ENCODE measurements at regions not wholly inside any gene's neighbourhood (a gene's known extent, or its start where the extent isn't known, plus 50 kb on each side); places are given as distances from the start of the nearest gene placed in this dataset.

DNA sequence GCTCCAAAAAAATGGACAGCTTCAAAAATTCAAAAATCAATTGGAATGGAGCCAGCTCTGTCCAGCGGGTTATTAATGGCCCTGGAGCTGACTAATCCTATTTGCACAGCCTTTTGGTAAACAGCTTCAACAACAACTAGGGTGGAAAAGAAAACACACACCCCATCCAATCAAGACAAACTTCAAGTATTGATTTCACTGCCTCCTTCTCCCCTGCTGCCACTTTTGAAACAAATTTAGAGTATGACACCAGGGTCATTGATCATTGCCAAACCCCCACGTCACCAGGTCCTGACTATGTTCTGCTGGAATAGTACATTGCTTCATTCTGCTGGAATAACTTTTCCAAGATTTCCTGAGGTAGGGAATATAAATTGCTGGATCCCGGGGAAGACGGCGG is 56.8 kb upstream of the GTF3A start:
- Histone ChIP-seq H3K4me1 (ENCODE audit: low read depth, poor library complexity, severe bottlenecking) (no peaks in the 10 kb centered on the region), H3K9ac (no peak overlapping the region), H4K20me1 (ENCODE audit: insufficient read depth) (no peaks in the 10 kb centered on the region), H2AFZ (ENCODE audit: low read depth) (no peak overlapping the region), H3K4me3 (IDR thresholded peaks at IDR 0.05; ENCODE audit: insufficient read depth, low read depth, low read length) (no peak overlapping the region), H3K79me2 (ENCODE audit: insufficient read depth, low read depth) (no peaks in the 10 kb centered on the region), H3K27me3 (ENCODE audit: insufficient read depth, low read depth) (no peaks in the 10 kb centered on the region), H3K4me2 (no peak overlapping the region), H3K27ac (no peak overlapping the region), H3K36me3 (ENCODE audit: insufficient read depth) (no peaks in the 10 kb centered on the region)
- TF ChIP-seq, protein P1, sequence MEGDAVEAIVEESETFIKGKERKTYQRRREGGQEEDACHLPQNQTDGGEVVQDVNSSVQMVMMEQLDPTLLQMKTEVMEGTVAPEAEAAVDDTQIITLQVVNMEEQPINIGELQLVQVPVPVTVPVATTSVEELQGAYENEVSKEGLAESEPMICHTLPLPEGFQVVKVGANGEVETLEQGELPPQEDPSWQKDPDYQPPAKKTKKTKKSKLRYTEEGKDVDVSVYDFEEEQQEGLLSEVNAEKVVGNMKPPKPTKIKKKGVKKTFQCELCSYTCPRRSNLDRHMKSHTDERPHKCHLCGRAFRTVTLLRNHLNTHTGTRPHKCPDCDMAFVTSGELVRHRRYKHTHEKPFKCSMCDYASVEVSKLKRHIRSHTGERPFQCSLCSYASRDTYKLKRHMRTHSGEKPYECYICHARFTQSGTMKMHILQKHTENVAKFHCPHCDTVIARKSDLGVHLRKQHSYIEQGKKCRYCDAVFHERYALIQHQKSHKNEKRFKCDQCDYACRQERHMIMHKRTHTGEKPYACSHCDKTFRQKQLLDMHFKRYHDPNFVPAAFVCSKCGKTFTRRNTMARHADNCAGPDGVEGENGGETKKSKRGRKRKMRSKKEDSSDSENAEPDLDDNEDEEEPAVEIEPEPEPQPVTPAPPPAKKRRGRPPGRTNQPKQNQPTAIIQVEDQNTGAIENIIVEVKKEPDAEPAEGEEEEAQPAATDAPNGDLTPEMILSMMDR (conservative IDR thresholded peaks at IDR 0.05; ENCODE audit: low read depth, low read length), result no peak

DNA sequence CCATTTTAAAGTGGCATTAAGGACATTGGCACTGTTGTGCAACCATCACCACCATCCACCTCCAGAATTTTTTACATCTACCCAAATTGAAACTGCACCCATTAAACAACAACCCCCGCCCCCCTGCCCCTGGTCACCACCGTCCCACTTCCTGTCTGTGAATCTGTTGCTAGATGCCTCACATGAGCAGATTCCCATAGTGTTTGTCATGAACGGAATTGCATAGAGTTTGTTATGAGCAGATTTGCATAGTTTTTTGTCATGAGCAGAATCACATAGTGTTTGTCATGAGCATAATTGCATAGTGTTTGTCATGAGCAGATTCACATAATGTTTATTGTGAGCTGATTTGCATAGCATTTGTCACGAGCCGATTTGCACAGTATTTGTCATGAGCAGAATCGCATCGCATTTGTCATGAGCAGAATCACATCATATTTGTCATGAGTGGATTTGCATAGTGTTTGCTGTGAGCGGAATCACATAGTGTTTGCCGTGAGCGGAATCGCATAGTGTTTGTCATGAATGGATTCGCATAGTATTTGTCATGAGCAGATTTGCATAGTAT is 54.0 kb upstream of the GTF3A start:
- no peaks in the 10 kb centered on the region for H3K79me2 ChIP-seq (ENCODE audit: insufficient read depth, low read depth)
- no peak overlapping the region for H3K9ac ChIP-seq
- H3K36me3 ChIP-seq (ENCODE audit: insufficient read depth), result no peaks in the 10 kb centered on the region
- H2AFZ ChIP-seq (ENCODE audit: low read depth), result no peak overlapping the region
- TF ChIP-seq, protein P1 (conservative IDR thresholded peaks at IDR 0.05; ENCODE audit: low read depth, low read length), result no peak
- no peak overlapping the region for H3K4me2 ChIP-seq
- peaks cover 7% of the 10 kb centered on the region for H3K4me1 ChIP-seq (ENCODE audit: low read depth, poor library complexity, severe bottlenecking)
- no peak overlapping the region for H3K27ac ChIP-seq
- H3K27me3 ChIP-seq (ENCODE audit: insufficient read depth, low read depth), result no peaks in the 10 kb centered on the region
- no peak overlapping the region for H3K4me3 ChIP-seq (IDR thresholded peaks at IDR 0.05; ENCODE audit: insufficient read depth, low read depth, low read length)
- H4K20me1 ChIP-seq (ENCODE audit: insufficient read depth), result no peaks in the 10 kb centered on the region

DNA sequence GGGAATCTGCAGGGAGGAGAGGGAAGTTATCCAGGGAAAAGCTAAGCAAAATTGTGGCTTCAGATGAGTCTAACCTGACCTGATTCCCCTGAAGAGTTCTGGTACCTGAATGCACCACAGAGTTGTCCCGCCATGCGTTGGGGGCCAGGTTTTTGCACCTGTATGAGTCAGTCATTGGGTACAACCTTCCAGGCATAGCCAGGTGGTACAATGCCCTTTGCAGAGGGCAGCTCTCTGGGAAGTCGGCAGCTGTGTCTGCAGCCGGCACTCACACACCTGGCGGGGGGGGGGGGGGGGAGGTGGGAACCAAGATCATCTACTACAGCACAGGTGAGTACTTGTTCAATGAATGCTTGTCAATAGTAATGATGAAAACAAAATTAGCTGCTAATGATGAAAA is 52.5 kb upstream of the GTF3A start:
- no peak overlapping the region for H3K27ac ChIP-seq
- H3K27me3 ChIP-seq (ENCODE audit: insufficient read depth, low read depth), result no peaks in the 10 kb centered on the region
- H3K9ac ChIP-seq, result no peak overlapping the region
- H3K79me2 ChIP-seq (ENCODE audit: insufficient read depth, low read depth), result no peaks in the 10 kb centered on the region
- no peaks in the 10 kb centered on the region for H3K36me3 ChIP-seq (ENCODE audit: insufficient read depth)
- TF ChIP-seq, protein P1 (conservative IDR thresholded peaks at IDR 0.05; ENCODE audit: low read depth, low read length), result no peak
- H4K20me1 ChIP-seq (ENCODE audit: insufficient read depth), result no peaks in the 10 kb centered on the region
- H3K4me2 ChIP-seq, result no peak overlapping the region
- no peak overlapping the region for H2AFZ ChIP-seq (ENCODE audit: low read depth)
- H3K4me1 ChIP-seq (ENCODE audit: low read depth, poor library complexity, severe bottlenecking), result peaks cover 9% of the 10 kb centered on the region
- H3K4me3 ChIP-seq (IDR thresholded peaks at IDR 0.05; ENCODE audit: insufficient read depth, low read depth, low read length), result no peak overlapping the region

DNA sequence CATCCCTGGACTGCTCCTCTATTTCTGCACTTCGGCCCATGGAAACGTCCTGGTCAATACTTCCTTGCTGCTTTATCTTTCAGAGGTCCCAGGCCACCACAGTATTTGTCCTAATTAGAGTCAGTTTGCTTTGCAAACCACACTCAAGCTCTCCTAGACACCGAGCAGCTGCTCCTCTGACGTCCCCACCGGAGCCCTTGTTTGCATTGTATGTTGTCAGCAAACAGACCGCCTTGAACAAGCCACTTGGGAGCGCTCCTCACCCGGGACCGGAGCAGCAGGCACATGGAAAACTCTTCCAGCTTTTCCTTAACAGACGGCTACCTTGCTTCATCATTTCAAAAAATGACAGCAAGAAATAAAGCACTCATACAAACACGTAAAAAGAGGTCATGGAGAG is 51.5 kb upstream of the GTF3A start:
- Histone ChIP-seq H3K4me1 (ENCODE audit: low read depth, poor library complexity, severe bottlenecking) (peaks cover 9% of the 10 kb centered on the region), H3K9ac (no peak overlapping the region), H3K27me3 (ENCODE audit: insufficient read depth, low read depth) (no peaks in the 10 kb centered on the region), H3K27ac (no peak overlapping the region), H3K79me2 (ENCODE audit: insufficient read depth, low read depth) (no peaks in the 10 kb centered on the region), H3K4me3 (IDR thresholded peaks at IDR 0.05; ENCODE audit: insufficient read depth, low read depth, low read length) (no peak overlapping the region), H2AFZ (ENCODE audit: low read depth) (no peak overlapping the region), H4K20me1 (ENCODE audit: insufficient read depth) (no peaks in the 10 kb centered on the region), H3K4me2 (no peak overlapping the region), H3K36me3 (ENCODE audit: insufficient read depth) (no peaks in the 10 kb centered on the region)
- TF ChIP-seq, protein P1 (conservative IDR thresholded peaks at IDR 0.05; ENCODE audit: low read depth, low read length), result no peak
